ENCODE measurements at regions not wholly inside any gene's neighbourhood (a gene's known extent, or its start where the extent isn't known, plus 50 kb on each side); places are given as distances from the start of the nearest gene placed in this dataset.

DNA sequence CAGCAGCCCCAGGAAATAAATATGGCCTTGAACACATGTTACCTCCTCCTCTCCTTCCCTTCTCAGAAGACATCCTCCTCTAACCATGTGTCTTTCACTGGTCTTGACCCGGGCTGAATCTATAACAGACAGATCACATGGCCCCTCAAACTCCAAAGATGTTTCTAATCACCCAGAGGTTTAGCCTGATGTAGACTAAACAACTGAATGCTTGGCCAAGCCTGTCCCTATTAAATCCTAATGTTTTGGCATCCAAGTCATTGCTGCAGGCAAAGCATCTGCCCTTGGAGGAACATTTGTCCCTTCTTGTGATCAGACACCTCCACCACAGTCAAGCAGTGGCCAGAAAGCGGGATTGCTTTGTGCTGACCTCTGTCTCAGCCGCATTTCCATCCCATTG lies 65.5 kb downstream of the ANKRD60 start:
- Histone ChIP-seq H3K79me2 (replicated peaks; ENCODE audit: insufficient read depth) (no peaks in the 10 kb centered on the region), H3F3A (replicated peaks; ENCODE audit: low read depth) (no peaks in the 10 kb centered on the region), H3K4me3 (no peak overlapping the region), H3K9me2 (ENCODE audit: insufficient read depth) (no peaks in the 10 kb centered on the region), H3K36me3 (ENCODE audit: insufficient read depth) (no peaks in the 10 kb centered on the region), H2AFZ (no peak overlapping the region), H3K27ac (ENCODE audit: low read depth) (no peak overlapping the region), H3K4me2 (no peak overlapping the region), H3K4me1 (ENCODE audit: insufficient read depth) (no peaks in the 10 kb centered on the region), H4K20me1 (replicated peaks; ENCODE audit: insufficient read depth) (no peaks in the 10 kb centered on the region), H3K27me3 (ENCODE audit: insufficient read depth) (no peaks in the 10 kb centered on the region)
- H3K36me3 Mint-ChIP-seq (ENCODE audit: low read depth) = no peaks in the 10 kb centered on the region
- H3K9me3 Mint-ChIP-seq = no peaks in the 10 kb centered on the region
- no peak for DNase-seq (ENCODE audit: low spot score)
- TF ChIP-seq EZH2 (IDR thresholded peaks at IDR 0.05; ENCODE audit: low read depth, unreplicated experiment) (no peak), ZNF114 (CRISPR knock-in tag; IDR thresholded peaks at IDR 0.05) (no peak), STAT1 (IDR thresholded peaks at IDR 0.05; ENCODE audit: unreplicated experiment) (no peak), EZH2phosphoT487 (IDR thresholded peaks at IDR 0.05; ENCODE audit: unreplicated experiment) (no peak)
- TF ChIP-seq, protein P1, sequence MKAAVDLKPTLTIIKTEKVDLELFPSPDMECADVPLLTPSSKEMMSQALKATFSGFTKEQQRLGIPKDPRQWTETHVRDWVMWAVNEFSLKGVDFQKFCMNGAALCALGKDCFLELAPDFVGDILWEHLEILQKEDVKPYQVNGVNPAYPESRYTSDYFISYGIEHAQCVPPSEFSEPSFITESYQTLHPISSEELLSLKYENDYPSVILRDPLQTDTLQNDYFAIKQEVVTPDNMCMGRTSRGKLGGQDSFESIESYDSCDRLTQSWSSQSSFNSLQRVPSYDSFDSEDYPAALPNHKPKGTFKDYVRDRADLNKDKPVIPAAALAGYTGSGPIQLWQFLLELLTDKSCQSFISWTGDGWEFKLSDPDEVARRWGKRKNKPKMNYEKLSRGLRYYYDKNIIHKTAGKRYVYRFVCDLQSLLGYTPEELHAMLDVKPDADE (IDR thresholded peaks at IDR 0.05) = no peak
- H3K27me3 Mint-ChIP-seq (ENCODE audit: insufficient read depth, low read depth, poor library complexity) = peaks cover 2% of the 10 kb centered on the region
- no peak overlapping the region for H3K4me3 Mint-ChIP-seq
- H3K4me1 Mint-ChIP-seq = no peaks in the 10 kb centered on the region
- H3K27ac Mint-ChIP-seq = no peak overlapping the region
- no peak for ATAC-seq

DNA sequence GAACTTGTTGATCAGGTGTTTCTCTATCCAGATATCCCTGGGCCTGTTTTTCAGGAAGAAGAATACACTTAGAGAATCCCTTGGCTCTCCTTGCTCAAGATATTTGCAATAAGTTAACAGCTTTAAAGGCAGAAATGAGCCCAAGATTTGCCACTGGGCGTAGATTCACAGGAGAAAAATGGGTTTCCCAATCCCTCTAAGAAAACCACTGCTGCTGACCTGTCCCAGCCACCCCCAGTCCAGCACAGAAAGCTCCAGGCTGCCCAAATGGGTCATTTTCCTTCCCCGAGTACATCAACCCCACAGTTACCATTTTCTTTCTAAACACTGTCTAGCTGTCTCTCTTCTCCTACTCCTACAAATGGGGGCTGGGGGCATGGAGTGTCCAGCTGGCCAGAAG lies 67.3 kb downstream of the ANKRD60 start:
- no peak for ATAC-seq
- Histone ChIP-seq H3K4me1 (ENCODE audit: insufficient read depth) (no peaks in the 10 kb centered on the region), H3K4me2 (no peak overlapping the region), H4K20me1 (replicated peaks; ENCODE audit: insufficient read depth) (no peaks in the 10 kb centered on the region), H3K9me2 (ENCODE audit: insufficient read depth) (no peaks in the 10 kb centered on the region), H3F3A (replicated peaks; ENCODE audit: low read depth) (no peaks in the 10 kb centered on the region), H3K27me3 (ENCODE audit: insufficient read depth) (no peaks in the 10 kb centered on the region), H3K79me2 (replicated peaks; ENCODE audit: insufficient read depth) (no peaks in the 10 kb centered on the region), H3K36me3 (ENCODE audit: insufficient read depth) (no peaks in the 10 kb centered on the region), H3K27ac (ENCODE audit: low read depth) (no peak overlapping the region), H2AFZ (no peak overlapping the region), H3K4me3 (no peak overlapping the region)
- Mint-ChIP-seq H3K27ac (no peak overlapping the region), H3K4me1 (no peaks in the 10 kb centered on the region), H3K27me3 (ENCODE audit: insufficient read depth, low read depth, poor library complexity) (peaks cover 5% of the 10 kb centered on the region), H3K4me3 (no peak overlapping the region), H3K36me3 (ENCODE audit: low read depth) (no peaks in the 10 kb centered on the region), H3K9me3 (no peaks in the 10 kb centered on the region)
- DNase-seq (ENCODE audit: low spot score) = no peak
- TF ChIP-seq ZNF462 (CRISPR knock-in tag; IDR thresholded peaks at IDR 0.05) = no peak
- TF ChIP-seq, protein P2, sequence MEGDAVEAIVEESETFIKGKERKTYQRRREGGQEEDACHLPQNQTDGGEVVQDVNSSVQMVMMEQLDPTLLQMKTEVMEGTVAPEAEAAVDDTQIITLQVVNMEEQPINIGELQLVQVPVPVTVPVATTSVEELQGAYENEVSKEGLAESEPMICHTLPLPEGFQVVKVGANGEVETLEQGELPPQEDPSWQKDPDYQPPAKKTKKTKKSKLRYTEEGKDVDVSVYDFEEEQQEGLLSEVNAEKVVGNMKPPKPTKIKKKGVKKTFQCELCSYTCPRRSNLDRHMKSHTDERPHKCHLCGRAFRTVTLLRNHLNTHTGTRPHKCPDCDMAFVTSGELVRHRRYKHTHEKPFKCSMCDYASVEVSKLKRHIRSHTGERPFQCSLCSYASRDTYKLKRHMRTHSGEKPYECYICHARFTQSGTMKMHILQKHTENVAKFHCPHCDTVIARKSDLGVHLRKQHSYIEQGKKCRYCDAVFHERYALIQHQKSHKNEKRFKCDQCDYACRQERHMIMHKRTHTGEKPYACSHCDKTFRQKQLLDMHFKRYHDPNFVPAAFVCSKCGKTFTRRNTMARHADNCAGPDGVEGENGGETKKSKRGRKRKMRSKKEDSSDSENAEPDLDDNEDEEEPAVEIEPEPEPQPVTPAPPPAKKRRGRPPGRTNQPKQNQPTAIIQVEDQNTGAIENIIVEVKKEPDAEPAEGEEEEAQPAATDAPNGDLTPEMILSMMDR (conservative IDR thresholded peaks at IDR 0.05; ENCODE audit: low read depth in 2 of 2) = no peak
- TF ChIP-seq, protein P1 (IDR thresholded peaks at IDR 0.05) = no peak
- TF ChIP-seq CREB1 (CRISPR knock-in tag; IDR thresholded peaks at IDR 0.05; ENCODE audit: low read depth) = no peak
- no peak for TF ChIP-seq JUNB (IDR thresholded peaks at IDR 0.05; ENCODE audit: unreplicated experiment)
- TF ChIP-seq STAT1 (IDR thresholded peaks at IDR 0.05; ENCODE audit: unreplicated experiment) = no peak
